ENCODE measurements at regions not wholly inside any gene's neighbourhood (a gene's known extent, or its start where the extent isn't known, plus 50 kb on each side); places are given as distances from the start of the nearest gene placed in this dataset.

- no peak for DNase-seq (ENCODE audit: low read depth)
Observed at GRCh38 chr4:188839704-188840103, 700.5 kb downstream of the TRIML1 start.

GRCh38 chr4:188841523-188841922 is 702.3 kb downstream of the TRIML1 start:
- no peak for DNase-seq (ENCODE audit: low read depth)

GRCh38 chr4:188854436-188854835 is 715.2 kb downstream of the TRIML1 start:
- DNase-seq (ENCODE audit: low read depth) = no peak

- DNase-seq (ENCODE audit: low read depth) = no peak
Observed at GRCh38 chr4:188858696-188859095, 719.5 kb downstream of the TRIML1 start.

- no peak for DNase-seq (ENCODE audit: low read depth)
Observed at GRCh38 chr4:188864741-188865140, 725.5 kb downstream of the TRIML1 start.

GRCh38 chr4:188867796-188868195 is 728.6 kb downstream of the TRIML1 start:
- no peak for DNase-seq (ENCODE audit: low read depth)

- no peak for DNase-seq (ENCODE audit: low read depth)
Observed at GRCh38 chr4:188869581-188869980, 730.3 kb downstream of the TRIML1 start.

GRCh38 chr4:188872809-188873208 is 733.6 kb downstream of the TRIML1 start:
- DNase-seq (ENCODE audit: low read depth) = no peak

- no peak for DNase-seq (ENCODE audit: low read depth)
Observed at GRCh38 chr4:188876881-188877280, 737.6 kb downstream of the TRIML1 start.

GRCh38 chr4:188879598-188879997 is 740.4 kb downstream of the TRIML1 start:
- DNase-seq (ENCODE audit: low read depth) = no peak

- no peak for DNase-seq (ENCODE audit: low read depth)
Observed at GRCh38 chr4:188887905-188888304, 748.7 kb downstream of the TRIML1 start.

GRCh38 chr4:188892837-188893236 is 753.6 kb downstream of the TRIML1 start:
- DNase-seq (ENCODE audit: low read depth) = no peak

- no peak for DNase-seq (ENCODE audit: low read depth)
Observed at GRCh38 chr4:188903986-188904385, 764.7 kb downstream of the TRIML1 start.

GRCh38 chr4:188904617-188905016 is 765.4 kb downstream of the TRIML1 start:
- no peak for DNase-seq (ENCODE audit: low read depth)

GRCh38 chr4:188905248-188905647 is 766.0 kb downstream of the TRIML1 start:
- DNase-seq (ENCODE audit: low read depth) = no peak

- no peak for DNase-seq (ENCODE audit: low read depth)
Observed at GRCh38 chr4:188911199-188911598, 772.0 kb downstream of the TRIML1 start.

GRCh38 chr4:188911707-188912106 is 772.5 kb downstream of the TRIML1 start:
- DNase-seq (ENCODE audit: low read depth) = no peak

- DNase-seq (ENCODE audit: low read depth) = no peak
Observed at GRCh38 chr4:188915175-188915574, 775.9 kb downstream of the TRIML1 start.

- no peak for DNase-seq (ENCODE audit: low read depth)
Observed at GRCh38 chr4:188918787-188919186, 779.5 kb downstream of the TRIML1 start.

GRCh38 chr4:188930822-188931221 is 791.6 kb downstream of the TRIML1 start:
- DNase-seq (ENCODE audit: low read depth) = no peak

GRCh38 chr4:188934320-188934962 is 795.2 kb downstream of the TRIML1 start:
- DNase-seq (ENCODE audit: low read depth) = no peak

- no peak for DNase-seq (ENCODE audit: low read depth)
Observed at GRCh38 chr4:188941524-188942119, 802.4 kb downstream of the TRIML1 start.

GRCh38 chr4:188942606-188943005 is 803.4 kb downstream of the TRIML1 start:
- DNase-seq (ENCODE audit: low read depth) = no peak

- DNase-seq (ENCODE audit: low read depth) = no peak
Observed at GRCh38 chr4:188949596-188949995, 810.4 kb downstream of the TRIML1 start.
